COR-L47 (cell line): ENCODE measurements at regions not wholly inside any gene's neighbourhood (a gene's known extent, or its start where the extent isn't known, plus 50 kb on each side); places are given as distances from the start of the nearest gene placed in this dataset.
"Not testable (repeated sequence)": the region's sequence is repeated elsewhere in the genome, so short reads cannot be mapped to it uniquely, and the experiment has no call there.

ENCODE experiments used
- DNase-seq: peaks from one replicate; lab custom pipeline; 2025; lab: John Stamatoyannopoulos, UW

GRCh38 chr12:96085475-96085874, 50.1 kb upstream of the LTA4H start:
- DNase-seq: no peak

- DNase-seq: not testable (repeated sequence)
Measured at GRCh38 chr12:96086190-96086589, 50.8 kb upstream of the LTA4H start.

- no peak for DNase-seq
Measured at GRCh38 chr12:96091833-96092232, 56.4 kb upstream of the LTA4H start.

- no peak for DNase-seq
Measured at GRCh38 chr12:96093543-96094196, 58.3 kb upstream of the LTA4H start.

GRCh38 chr12:96094201-96094600, 58.8 kb upstream of the LTA4H start:
- DNase-seq: peak; percentile 86

- DNase-seq: no peak
Measured at GRCh38 chr12:96098631-96099030, 63.2 kb upstream of the LTA4H start.

GRCh38 chr12:96099421-96099820, 64.0 kb upstream of the LTA4H start:
- DNase-seq: no peak

GRCh38 chr12:96099986-96100385, 64.6 kb upstream of the LTA4H start:
- no peak for DNase-seq

- no peak for DNase-seq
Measured at GRCh38 chr12:96101806-96102205, 66.4 kb upstream of the LTA4H start.

- DNase-seq: no peak
Measured at GRCh38 chr12:96103067-96103644, 67.8 kb upstream of the LTA4H start.

- DNase-seq: no peak
Measured at GRCh38 chr12:96104566-96104965, 69.2 kb upstream of the LTA4H start.

GRCh38 chr12:96106137-96106536, 70.8 kb upstream of the LTA4H start:
- no peak for DNase-seq

- DNase-seq: no peak
Measured at GRCh38 chr12:96107236-96107635, 71.8 kb upstream of the LTA4H start.

GRCh38 chr12:96108321-96108720, 72.9 kb upstream of the LTA4H start:
- no peak for DNase-seq

GRCh38 chr12:96108941-96109340, 73.6 kb upstream of the LTA4H start:
- not testable (repeated sequence) for DNase-seq

- no peak for DNase-seq
Measured at GRCh38 chr12:96112733-96113132, 77.3 kb upstream of the LTA4H start.

- DNase-seq: no peak
Measured at GRCh38 chr12:96117460-96117859, 76.7 kb upstream of the ELK3 start.

- DNase-seq: no peak
Measured at GRCh38 chr12:96120359-96121100, 73.6 kb upstream of the ELK3 start.

GRCh38 chr12:96121271-96121711, 72.9 kb upstream of the ELK3 start:
- no peak for DNase-seq

- DNase-seq: not testable (repeated sequence)
Measured at GRCh38 chr12:96128292-96128691, 65.9 kb upstream of the ELK3 start.

- no peak for DNase-seq
Measured at GRCh38 chr12:96130396-96131059, 63.6 kb upstream of the ELK3 start.

- DNase-seq: no peak
Measured at GRCh38 chr12:96131230-96131788, 62.9 kb upstream of the ELK3 start.
